ENCODE measurements at regions not wholly inside any gene's neighbourhood (a gene's known extent, or its start where the extent isn't known, plus 50 kb on each side); places are given as distances from the start of the nearest gene placed in this dataset.

GRCh38 chr2:550860-551567 is 126.2 kb downstream of the TMEM18 start:
- DNase-seq (ENCODE audit: low read depth in 3 of 3) = no peak

GRCh38 chr2:545711-546650 is 131.2 kb downstream of the TMEM18 start:
- no peak for DNase-seq (ENCODE audit: low read depth in 3 of 3)

GRCh38 chr2:545228-545627 is 132.0 kb downstream of the TMEM18 start:
- DNase-seq (ENCODE audit: low read depth in 3 of 3) = no peak

DNA sequence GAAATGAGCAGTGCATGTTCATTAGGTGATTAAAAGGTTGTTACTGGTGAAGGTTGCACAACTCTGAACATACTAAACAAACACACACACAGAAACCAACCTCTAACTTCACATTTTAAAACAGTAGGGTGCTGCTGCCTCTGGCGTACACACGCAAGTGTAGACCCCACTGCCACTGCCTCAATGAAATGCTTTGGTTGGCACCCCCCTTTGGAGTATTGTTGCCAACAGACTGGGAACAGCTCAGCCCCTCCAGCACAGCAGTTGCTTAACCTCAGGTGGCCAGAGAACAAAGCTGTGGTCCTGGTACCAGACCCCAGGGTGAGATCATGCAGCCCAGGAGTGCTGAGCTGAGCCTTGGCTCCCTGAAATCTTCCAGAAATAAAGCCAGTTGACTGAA is 138.6 kb downstream of the TMEM18 start:
- no peak for DNase-seq (ENCODE audit: low read depth in 3 of 3)

DNA sequence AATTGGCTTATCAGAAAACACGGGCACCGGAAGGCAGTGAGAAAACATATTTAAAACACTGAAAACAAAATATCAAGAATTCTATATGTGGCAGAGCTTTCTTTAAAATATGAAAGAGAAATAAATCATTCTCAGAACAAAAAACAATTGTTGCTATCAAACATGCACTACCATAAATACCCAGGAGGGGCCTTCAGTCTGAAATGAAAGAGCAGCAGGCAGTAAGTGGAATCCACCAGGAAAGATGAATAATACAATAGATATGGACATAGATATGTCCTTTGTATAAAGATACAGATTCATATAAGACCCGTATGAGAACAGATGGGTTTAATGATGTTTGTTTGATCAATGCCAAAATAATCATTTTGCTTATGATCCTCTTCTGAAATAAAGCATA is 142.0 kb downstream of the TMEM18 start:
- DNase-seq (ENCODE audit: low read depth in 3 of 3) = no peak

GRCh38 chr2:529852-530251 is 147.4 kb downstream of the TMEM18 start:
- DNase-seq (ENCODE audit: low read depth in 3 of 3) = no peak

DNA sequence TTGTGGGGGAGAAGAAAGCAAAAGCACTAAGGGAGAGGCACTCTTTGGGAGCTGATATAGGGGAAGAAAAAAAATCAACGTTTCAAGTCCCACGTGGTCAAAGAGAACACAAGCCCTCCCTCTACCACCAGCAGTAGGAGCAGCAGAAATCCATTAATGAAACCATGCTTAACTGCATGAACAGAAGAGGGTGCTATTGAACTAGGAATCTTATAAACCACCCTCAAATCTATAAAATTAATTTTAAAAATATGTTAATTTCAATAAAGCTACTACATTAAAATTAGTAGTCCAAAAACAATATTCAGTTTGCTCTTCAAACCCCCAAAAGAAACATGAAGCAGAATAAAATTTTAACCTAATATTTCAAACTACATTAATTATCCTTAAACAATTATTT is 147.8 kb downstream of the TMEM18 start:
- no peak for DNase-seq (ENCODE audit: low read depth in 3 of 3)

DNA sequence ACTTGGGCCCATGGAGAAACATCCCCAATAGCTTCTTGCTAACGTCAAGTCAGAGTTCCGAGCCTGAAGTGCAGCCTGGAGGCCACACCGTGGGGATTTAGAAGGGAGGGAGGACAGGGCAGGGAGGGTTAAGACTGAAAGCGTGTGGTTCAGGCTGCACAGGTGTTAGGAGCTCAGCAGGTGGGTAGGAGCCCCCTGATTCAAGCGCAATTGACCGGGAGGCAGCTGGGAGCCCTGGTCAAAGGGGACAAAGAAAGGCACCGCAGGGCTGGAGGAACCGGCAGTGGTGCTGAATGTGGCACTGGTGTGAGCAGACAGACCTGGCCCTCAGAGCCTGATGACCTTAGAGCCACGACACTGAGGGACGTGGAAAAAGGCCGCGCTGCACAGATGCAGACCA is 149.6 kb downstream of the TMEM18 start:
- DNase-seq (ENCODE audit: low read depth in 3 of 3) = no peak

DNA sequence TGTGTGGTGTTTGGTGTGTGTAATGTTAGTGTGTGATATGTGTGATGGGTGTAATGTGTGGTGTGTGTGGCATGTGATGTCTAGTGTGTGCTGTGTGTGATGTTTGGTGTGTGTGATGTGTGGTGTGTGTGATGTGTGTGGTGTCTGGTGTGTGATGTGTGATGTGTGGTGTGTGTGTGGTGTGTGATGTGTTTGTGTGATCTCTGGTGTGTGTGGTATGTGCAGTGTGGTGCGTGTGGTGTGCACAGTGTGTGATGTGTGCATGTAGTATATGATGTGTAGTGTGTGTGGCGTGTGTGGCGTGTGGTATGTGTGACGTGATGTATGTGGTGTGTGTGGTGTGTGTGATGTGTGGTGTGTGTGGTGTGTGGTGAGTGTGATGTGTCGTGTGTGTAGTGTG is 150.3 kb downstream of the TMEM18 start:
- DNase-seq (ENCODE audit: low read depth in 3 of 3) = no peak

DNA sequence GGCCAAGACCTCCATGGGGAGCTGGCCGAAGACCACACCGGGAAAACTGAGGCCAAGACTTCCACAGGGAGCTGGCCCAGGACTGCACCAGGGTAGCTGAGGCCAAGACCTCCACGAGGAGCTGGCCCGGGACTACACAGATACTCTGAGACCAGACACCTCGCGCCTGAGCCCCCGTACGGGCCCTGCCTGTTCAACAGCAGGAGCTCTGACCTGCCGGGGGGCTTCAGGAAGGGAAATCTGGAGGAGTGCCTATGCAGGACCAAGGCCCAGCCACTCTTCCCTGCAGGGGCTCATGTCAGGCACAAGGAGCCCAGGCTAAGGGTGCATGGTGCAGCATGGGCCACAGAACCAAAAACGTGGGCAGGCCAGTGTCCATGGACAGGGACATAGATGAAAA is 151.6 kb downstream of the TMEM18 start:
- DNase-seq (ENCODE audit: low read depth in 3 of 3) = no peak

DNA sequence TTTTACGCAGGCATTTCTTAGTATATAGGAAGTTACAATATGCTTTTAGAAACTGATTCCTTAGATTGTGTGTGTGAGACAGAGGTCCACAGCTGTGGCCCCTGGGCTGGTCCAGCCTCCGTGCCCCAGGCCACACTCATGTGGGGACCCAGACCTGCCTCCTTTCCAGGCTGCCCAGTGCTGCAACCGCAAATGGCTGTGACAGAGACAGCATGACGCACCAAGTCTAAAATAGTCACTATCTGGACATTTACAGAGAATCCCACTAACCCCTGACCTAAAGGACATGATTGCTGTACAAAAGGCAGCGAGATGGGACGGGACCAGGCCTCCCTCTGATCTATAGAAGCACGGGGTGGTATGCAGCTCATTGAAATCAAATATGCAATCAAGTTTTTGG is 152.2 kb downstream of the TMEM18 start:
- DNase-seq (ENCODE audit: low read depth in 3 of 3) = no peak

DNA sequence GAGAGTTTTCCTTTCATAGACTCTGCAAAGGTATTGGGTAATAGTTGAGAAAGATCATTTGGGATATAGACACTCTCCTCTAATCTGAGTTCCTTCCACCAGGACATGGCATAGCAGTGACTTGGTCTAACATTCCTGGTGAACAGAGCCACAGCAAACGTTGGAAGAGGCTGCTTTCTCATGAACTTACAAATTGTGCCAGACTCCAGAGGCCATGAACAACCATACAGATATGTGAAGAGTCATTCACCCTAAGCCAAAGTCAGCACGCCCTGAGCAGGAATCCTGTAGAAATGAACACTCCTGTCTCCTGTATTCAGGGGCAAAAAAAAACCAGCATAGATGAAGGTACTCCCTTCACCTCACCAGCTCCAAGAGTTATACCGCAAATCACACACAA is 152.8 kb downstream of the TMEM18 start:
- no peak for DNase-seq (ENCODE audit: low read depth in 3 of 3)

DNA sequence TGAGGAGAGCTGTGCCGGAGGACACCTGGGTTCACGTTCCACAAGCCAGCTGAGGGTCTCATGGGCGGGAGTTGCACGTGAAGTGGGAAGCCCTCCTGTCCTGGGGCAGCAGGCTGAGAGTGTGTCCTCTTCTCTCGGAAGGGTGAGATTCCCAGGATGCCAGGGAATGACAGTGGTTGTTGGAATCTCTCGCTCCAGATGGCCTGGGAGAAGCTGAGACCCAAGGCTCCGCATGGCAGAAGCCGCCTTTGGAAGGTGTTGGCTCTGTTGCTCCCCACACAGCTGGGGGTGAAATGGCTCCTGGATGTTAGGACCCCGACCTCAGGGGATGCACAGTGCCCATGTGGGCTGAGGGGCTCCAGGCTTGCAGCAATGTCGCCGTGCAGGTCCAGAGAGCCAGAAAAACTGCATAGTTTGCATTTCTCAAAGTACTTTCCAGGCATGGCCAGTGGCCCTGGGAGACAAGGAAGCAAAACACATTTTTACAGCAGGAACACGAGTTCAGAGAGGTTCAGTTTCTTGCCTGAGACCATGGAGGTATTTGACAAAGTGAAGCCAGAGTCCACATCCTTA is 153.4 kb downstream of the TMEM18 start:
- no peak for DNase-seq (ENCODE audit: low read depth in 3 of 3)

- DNase-seq (ENCODE audit: low read depth in 3 of 3) = no peak
Observed at GRCh38 chr2:522776-523175, 154.4 kb downstream of the TMEM18 start.

GRCh38 chr2:521853-522530 is 155.2 kb downstream of the TMEM18 start:
- no peak for DNase-seq (ENCODE audit: low read depth in 3 of 3)

GRCh38 chr2:520663-521340 is 156.4 kb downstream of the TMEM18 start:
- no peak for DNase-seq (ENCODE audit: low read depth in 3 of 3)

DNA sequence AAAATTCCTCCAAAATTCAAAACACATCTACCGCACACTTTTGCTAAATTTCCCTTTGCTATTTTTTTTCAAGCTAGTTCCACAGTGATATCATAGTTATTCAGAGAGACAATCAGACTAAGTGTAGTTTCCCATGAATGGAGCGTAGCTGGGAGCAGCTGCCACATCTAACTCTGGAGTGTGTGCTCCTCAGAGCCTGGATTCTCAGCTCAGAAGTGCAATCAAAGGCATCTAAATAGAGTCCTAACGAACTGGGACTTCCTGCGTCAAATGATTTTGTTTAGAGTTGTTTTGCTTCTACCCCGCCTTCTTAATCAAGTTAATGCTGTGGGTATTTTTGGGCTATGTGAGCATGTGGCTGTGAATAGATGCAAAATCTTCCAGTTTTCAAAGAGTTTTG is 160.3 kb downstream of the TMEM18 start:
- DNase-seq (ENCODE audit: low read depth in 3 of 3) = no peak

- DNase-seq (ENCODE audit: low read depth in 3 of 3) = no peak
Observed at GRCh38 chr2:516131-516530, 161.1 kb downstream of the TMEM18 start.

GRCh38 chr2:515441-516127 is 161.6 kb downstream of the TMEM18 start:
- no peak for DNase-seq (ENCODE audit: low read depth in 3 of 3)

GRCh38 chr2:513981-514706 is 163.1 kb downstream of the TMEM18 start:
- DNase-seq (ENCODE audit: low read depth in 3 of 3) = no peak
